DMS153 (cell line): ENCODE measurements at regions not wholly inside any gene's neighbourhood (a gene's known extent, or its start where the extent isn't known, plus 50 kb on each side); places are given as distances from the start of the nearest gene placed in this dataset.

Experiments used
- DNase-seq: peaks from one replicate; lab custom pipeline; 2025; lab: John Stamatoyannopoulos, UW

DNA sequence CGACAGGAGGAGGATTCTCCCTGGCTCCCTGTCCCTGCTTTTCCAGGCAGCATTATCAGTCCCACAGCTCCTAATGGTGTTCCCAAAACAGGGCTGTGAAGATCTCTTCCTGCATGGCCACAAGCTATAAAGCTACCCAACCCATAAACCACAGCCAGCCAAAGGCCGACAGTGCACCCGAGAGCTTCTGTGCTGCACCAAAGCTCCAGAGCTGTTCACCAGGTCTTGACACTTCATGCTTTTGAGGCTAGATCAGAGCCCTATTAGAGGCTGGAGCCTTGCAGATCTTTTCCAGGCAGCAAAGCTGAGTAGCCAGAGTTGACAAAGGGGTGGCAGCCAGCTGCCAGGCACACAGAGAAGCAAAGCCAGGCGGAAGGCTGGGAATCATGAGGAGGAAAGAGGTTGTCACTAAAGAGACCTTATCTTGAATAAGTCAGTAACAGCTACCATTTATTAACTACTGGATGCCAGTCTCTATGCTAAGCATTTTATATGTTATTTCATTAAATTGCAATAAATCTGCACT, 180.4 kb downstream of the KATNAL1 start:
- no peak for DNase-seq

DNA sequence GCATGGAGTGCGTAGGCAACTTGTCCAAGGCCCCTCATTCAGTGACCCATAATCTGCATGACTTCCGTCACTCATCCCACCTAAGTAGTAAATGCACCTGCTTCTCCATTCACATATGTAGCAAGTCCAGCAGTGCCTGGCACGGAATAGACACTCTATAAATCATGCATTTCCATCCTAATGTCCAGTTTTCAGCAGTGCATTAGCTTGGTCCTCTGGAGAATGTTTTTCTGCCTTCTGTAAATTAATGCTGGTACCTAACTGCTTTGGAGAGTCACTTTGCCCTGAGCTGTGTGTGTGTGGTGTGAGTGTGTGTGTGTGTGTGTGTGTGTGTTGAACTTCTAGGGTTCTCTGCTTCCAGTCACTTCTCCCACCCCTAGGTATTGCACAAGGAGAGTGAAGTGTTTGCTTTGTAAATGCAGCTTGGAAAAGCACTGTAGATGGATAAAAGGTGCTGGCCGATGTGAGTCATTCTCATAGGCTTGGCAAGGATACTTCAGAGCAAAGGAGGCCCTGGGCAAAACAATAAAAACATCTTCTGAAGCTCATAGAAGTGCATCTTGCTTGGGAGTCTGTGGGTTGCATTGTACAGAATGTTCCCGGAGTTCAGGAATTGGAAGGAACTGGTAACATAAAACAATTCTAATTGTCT, 181.8 kb downstream of the KATNAL1 start:
- DNase-seq = peak; percentile 86

DNA sequence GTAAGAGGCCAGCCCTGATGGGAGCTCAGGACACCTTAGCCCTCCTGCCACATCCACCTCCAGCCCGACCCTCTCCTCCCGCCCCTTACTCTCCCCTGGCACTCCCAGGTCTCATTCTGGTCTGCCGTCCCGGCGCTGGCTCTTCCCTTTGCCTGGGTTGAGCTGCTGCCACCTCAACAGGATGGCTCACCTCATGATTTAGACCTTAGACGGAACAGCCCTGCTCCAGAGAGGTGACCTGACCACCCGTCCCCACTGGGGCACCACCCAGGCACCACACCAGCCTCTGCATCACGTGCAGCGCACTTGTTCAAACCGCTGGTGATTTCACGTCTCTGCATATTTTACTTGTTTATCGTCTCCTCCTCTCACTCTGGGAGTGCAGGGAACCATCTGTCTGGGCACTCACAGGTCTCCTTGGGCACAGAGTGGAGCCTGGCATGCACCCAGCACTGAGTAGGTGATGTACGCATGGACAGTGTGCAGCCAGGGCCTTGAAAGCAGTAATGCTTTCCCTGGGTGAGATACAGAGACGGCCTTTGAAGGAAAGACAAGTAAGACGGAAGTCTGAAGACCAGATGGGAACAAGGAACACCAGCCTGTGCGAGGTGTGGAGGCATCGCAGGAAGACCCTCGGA, 183.1 kb downstream of the KATNAL1 start:
- DNase-seq = no peak

DNA sequence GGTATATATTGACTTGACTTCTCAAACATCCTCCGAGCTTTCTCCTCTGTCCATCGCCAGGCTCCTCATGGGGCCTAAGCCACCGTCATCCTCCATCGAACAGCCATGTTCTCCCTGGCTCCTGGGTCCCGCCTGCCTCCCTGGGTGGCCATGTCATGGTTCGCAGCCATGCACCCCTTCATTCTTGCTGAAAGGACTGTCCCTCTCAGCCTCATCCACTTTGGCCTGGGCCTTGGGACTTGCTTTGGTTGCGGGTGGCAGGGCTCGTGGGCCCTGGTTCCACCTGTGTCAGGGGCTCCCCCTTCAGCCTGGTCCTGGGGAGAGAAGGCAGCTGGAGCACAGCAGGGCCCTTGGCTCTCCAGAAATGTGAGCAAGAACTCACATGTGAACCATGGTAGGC, 183.8 kb downstream of the KATNAL1 start:
- no peak for DNase-seq

DNA sequence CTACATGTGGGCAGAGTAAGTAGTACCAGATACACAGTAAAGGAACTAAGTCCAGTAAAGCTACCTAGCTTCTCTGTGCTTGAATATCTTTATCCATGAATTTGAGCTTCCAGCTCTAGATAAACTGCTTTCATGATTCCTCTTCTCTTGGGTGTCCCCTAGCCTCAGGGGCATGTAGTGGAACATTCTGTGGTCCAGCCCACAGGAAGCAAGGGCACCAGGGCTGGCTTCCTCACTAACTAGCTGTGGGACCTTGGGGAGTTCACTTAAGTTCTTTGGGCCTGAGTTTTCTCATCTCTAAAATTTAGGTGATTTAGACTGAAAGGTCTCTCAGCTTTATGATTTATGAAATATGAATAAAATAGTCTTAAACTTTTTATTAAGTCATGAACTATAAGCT, 185.7 kb downstream of the KATNAL1 start:
- no peak for DNase-seq

DNA sequence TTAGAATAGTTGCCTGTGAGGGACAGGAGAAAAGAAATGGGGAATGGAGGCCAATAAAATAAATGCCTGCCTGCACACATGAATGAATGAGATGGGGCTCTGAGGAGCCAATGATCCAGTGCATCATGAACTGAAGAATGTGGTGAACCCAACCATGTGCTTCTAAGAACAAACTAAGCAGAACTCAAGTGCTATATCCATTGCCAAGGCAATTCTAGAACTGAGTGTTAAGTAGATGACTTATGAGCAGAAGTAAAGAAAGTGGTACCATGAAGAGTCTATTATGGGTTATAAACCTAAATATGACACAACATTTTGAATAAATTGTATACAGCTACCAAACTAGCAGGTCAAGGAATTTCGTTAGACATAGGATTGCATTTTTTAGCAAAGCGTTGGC, 186.1 kb downstream of the KATNAL1 start:
- no peak for DNase-seq

DNA sequence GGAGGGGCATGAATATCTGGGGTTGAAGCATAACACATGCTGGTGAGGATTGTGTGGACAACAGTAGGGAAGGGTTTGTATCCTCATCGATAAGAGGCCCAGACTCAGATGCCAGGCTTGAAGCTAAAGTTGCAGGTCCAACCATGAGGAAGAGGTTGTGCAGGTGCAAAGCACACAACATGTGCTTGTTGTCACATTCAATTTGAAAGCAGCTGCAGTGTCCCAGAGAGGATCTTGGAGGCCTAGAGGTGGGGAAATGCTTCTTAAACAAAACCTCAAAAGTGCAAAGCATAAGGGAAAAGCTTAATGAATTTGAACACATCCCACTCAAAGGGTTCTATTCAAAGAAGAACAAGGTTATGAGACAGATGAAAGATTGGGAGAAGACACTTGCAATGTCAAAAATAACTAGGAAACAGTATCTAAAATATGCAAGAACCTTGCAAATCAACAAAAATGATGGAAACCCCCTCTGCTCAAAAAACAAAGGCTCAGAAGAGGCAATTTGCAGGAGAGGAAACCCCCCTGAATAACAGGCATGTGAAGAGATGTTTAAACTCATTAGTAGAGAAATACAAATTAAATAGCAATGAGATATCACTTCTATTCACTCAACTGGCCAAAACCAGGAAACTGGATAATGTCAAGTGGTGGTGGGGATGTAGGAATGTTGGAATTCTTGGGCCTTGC, 187.1 kb downstream of the KATNAL1 start:
- no peak for DNase-seq

DNA sequence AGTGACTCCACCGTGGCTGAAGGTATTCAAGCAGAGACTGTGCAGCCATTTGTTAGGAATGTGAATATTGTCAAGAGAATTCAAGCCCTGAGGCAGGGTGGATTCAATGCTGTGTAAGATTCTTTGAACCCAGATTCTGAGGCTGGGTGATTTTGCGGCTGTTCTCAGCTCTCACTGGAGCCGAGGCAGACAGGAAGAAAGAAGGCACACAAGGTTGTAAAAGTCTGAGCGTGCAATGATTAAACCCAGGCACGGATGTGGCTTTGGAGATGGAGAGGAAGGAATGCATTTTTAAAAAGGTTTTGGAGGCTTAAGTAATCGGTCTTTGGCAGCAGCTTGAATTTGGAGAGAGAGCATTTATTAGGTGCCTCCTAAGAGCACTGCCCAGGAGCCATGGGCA, 187.9 kb downstream of the KATNAL1 start:
- DNase-seq = no peak

DNA sequence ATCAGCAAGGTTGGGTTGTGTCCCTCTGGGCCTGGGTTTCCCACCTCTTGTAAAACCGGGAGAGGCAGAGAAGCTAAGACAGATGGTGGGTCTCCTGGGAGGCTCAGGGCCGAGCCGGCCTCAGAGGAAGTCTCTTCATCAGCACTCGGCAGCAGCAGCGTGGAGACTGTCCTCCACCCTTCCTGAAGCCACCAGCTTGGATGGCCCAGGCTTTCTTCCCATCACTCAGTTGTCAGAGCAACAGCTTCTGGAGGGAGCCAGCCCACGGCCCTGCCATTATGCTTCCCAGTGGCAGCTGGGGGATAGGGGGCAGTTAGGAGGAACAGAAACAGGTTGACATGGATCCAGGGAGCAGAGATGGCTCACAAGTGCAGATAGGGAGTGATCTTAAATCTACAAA, 191.0 kb downstream of the KATNAL1 start:
- no peak for DNase-seq

DNA sequence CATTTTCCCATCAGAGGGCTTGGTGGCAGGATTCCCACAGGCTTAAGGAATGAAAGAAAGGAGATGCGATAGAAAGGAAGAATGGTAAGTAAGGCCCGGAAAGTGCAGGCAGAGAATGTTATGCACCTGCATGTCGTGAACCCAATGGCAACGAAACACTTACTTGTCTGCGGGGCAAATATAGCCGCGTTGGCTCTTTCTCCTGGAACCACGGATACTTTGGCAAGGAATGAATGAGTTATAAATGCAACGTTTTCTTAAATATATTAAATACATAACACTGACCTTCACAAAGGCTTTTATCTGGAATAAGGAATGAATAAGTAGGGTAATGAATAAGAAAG, 192.1 kb downstream of the KATNAL1 start:
- DNase-seq = no peak

DNA sequence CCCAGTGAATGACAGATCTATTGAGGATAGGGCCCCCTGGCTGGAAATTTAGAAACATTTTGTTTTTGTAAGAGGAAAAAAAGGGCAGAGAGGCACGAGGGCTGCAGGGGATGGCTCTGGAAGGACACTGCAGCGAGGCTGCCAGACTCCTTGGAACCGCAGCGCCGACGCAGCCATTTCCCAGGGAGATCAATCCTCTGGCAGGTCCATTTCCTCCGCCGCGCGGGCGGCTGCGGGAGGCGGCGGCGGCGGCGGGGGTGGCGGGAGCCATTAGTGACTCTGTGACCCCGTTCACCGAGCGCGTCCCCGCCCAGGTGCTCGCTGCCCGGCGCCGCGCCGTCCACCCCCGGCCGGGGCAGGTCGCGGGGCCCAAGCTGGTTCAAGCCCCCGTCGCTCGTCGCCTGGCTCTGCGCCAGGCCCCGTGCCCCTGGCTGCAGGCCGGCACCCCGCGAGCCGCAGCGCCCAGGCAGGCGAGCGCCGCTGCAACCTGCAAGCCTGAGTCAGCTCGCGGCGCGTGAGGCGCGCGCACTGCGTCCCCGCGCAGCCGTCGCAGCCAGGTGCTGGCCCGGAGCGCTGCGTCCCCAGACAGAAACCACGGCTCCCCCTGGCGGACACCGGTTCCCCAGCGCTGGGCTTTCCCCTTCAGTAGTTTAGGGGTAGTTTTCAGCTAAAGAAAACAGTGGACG, 192.6 kb downstream of the KATNAL1 start:
- DNase-seq = peak; percentile 55

DNA sequence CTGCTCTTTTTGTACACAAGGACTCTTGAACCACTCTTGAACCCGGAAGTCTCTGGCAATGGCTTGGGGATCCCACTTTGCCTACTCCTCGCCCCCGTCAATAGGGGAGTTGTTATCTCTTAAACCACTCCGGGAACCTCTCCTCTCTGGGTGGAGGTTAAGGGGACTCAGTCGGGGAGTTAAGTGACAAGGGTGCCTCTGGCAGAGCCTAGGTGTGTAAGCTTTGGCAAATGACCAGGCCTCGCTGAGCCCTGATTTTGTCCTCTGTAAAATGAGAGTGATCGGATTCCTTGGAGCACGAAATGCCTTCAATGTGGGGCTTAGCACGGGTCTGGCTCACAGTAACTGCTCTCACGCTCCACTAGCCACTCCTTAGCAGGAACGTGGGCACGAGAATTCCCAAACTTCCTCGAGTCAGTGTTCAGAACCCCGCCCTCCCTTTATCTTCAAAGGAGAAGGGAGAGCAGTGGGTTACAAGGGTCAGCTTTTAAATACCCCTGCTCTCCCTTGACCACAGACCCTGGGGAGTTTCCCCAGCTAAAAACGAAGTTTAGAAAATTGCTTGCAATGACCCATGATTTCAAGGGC, 193.3 kb downstream of the KATNAL1 start:
- DNase-seq = no peak

DNA sequence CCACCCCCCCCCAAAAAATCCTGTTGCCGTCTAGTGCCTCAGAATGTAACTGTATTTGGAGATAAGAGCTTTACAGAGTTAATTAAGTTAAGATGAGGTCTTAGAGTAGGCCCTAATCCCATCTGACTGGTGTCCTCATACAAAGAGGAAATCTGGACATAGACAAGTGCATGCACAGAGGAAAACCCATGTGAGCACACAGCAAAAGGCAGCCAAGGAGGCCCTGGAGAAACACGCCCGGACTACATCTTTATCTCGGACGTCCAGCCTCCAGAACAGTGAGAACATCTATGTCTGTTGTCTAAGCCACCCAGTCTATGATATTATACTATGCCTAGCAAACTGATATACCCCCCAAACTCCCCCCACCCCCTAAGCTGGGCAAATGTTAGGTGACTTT, 193.8 kb downstream of the KATNAL1 start:
- DNase-seq = no peak

DNA sequence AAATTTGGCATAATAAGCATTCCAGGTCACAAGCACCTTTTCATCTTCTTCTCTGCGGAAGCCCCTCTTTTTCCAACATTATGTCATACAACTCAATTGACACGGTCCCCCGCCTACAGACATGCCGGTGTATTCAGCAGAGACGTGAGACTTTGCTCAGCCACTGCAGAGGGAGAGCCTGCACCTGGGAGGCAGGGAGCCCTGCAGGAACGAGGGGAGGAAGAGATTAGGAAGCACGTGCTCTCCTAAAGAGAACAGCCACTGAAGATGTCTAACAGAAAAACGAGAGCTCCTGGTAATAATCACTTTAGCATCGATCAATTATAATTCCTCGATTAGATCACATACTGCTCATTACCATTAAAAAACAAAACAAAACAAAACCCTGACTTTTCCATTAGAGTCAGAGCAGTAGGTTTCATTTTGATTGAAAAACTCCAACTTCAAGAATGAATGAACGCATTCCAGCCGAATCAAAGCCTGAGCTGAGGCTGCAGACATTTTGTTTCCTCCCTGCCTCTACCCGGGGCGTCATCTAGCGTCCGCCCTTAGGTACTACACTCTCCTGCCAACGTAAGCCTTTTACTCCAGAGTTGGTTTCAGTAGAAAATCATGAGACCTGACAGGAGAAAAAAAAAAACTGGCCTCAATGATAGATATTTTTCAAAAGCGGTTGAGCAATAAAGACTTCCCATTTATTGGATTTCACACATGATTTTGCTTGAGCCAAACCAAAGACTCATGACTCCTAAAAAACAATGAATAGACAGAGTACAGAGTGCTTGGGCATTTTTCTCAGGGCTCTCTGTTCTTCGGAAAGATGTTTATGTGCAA, 194.5 kb downstream of the KATNAL1 start:
- DNase-seq = peak; percentile 23

DNA sequence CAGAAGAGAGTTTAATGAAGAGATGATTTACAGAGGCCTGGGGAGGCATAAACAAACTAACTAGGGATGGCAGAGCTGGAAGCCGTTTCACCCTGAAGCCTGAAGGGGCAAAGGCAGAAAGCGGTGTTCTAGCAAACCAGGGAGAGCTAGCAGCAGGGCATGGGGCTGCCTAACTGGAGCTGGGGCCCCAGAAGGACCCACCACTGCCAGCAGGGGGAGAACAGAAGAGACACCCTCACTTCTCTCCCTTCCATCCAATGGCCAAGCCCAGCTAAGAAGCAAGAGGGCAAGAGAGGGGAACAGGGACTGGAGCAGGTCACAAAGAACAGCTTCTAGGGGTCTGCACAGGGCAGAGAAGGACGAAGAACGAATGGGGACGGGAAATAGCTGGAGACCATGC, 195.5 kb downstream of the KATNAL1 start:
- DNase-seq = no peak

DNA sequence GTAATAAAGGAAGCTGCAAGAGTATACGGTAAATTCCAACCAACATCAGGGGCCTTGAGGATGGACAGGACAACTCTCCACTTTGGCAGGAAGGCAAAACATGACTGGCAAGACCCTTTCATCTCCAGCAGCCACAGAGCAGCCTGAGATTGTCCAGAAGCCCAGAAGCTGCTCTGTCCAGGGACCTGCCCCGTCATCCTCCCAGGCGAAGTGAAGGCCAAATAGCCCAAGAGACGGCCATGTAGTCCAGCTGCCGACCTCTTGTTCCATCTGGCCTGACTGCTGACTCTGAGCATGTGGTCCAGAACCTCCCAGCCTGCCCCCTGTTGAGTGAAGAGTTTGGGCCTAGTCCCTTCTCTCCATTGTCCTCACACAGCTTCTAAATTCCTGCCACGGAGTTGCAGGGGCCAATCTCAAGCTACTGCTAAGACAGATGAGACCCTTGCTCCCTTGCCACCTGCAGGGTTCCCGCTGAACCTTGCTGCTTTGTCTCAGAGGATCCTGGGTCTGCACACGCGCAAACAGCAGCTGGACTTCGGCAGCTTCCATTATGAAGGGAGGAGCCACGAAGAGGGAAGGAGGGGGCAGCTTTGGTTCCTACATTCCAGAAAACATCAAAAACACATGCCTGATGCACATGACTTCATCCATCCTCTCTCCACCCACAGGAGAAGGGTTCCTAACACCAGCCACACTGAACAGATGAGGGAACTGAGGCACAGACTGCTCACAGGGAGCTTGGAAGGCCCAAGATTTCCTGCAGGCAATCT, 196.9 kb downstream of the KATNAL1 start:
- DNase-seq = no peak

DNA sequence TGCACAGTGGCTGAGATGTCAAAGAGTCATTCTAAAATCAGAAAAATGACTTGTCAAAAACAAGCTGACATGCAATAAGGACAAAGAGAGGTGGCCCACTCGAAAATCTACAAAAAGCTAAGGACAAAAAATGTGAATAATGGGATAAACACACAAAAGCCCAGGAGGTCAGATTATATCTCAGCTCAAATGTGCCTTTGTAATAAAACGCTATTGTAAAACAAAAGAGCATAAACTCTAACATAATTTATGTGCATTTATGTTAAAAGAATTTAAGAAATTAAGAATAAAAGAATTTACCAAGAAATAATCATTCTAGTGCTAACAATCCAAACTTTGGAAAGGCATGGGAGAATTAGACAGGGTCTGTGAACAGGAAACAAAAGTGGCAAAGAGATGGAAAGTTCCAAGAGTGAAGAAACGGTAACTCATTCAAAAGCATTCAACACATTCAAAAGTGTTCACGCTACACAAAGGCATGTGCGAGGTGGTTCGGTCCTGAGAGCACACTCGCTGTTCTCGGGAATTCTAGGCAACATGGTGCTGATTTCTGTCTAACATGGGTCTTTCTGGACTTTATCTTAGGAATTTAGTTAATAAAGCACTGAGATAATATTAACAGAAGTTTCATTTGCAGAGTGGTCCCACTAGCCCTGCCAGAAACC, 197.7 kb downstream of the KATNAL1 start:
- DNase-seq = no peak

DNA sequence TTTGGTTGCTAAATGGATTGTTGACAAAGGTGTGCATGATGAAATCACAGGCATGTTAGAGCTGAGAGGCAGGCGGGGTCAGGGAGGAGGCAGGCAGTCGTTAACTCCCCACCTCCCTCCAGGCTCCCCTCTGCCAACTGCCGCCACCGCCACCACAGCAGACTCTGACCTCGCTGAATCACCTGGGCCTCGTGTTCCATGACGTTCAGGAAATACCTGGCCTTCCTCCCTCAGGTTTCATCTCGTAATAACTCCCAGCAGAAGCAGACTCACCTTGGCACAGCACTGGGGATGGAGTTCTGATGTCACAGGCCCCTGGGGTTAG, 198.5 kb downstream of the KATNAL1 start:
- DNase-seq = peak; percentile 80

DNA sequence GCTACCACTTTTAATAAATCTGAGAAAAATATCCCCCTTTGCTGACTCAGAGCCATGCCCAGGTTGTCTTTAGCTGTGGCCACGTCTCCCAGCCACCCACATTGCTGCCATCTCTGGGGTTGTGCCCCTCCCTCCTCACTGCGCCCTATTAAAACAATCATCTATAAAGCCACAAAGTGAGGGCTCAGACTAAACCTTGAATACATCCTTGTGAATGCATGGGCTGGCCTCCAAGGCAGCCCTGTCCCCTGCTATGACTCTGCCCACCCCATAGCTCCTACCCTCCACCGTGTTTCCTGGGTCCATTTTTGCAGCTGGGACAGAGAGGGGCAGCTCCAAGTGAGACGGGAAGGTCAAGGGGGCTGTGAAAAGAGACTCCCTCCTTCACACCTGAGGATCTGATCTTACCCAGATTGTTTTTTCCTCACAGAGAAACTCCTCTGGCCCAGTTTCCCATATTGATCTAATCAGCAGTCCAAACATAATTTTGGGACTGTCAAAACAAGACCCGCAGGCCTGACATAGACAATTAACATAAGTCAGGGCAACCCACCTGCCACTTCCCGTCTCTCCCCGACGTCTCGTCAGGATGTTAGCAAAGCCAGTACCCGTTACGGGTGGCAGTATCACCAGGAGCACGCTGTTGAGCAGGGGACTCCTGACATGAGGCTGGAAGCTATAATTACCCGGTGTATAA, 199.0 kb downstream of the KATNAL1 start:
- no peak for DNase-seq
